GM11168 (cell line): ENCODE measurements at regions not wholly inside any gene's neighbourhood (a gene's known extent, or its start where the extent isn't known, plus 50 kb on each side); places are given as distances from the start of the nearest gene placed in this dataset.

Source experiments
- in situ Hi-C: fragments of 300-500 bp; cut with MboI; formaldehyde crosslinking; loops from one replicate; pipeline ENCODE4 v1.12.0; 2022; ENCODE audit warnings: low sequenced_read_pairs; ENCODE audit not compliant: unreplicated experiment

GRCh38 chr1:59071876-59072582 lies 224.9 kb upstream of the FGGY start:
- in situ Hi-C loops = no loop called here

GRCh38 chr1:59072583-59072947 lies 224.3 kb upstream of the FGGY start:
- in situ Hi-C loops = no loop called here

- in situ Hi-C loops = no loop called here
These were observed 222.3 kb upstream of the FGGY start for GRCh38 chr1:59074598-59074997.

- in situ Hi-C loops = no loop called here
These were observed 221.9 kb upstream of the FGGY start for GRCh38 chr1:59075021-59075420.

GRCh38 chr1:59076612-59077011 lies 220.3 kb upstream of the FGGY start:
- in situ Hi-C loops = no loop called here

GRCh38 chr1:59077466-59078069 lies 219.3 kb upstream of the FGGY start:
- in situ Hi-C loops = no loop called here

- in situ Hi-C loops = no loop called here
These were observed 218.7 kb upstream of the FGGY start for GRCh38 chr1:59078070-59078800.

- in situ Hi-C loops = no loop called here
These were observed 218.0 kb upstream of the FGGY start for GRCh38 chr1:59078866-59079265.

GRCh38 chr1:59079434-59080140 lies 217.3 kb upstream of the FGGY start:
- in situ Hi-C loops = no loop called here

GRCh38 chr1:59081181-59081580 lies 215.7 kb upstream of the FGGY start:
- in situ Hi-C loops = no loop called here

- in situ Hi-C loops = no loop called here
These were observed 215.1 kb upstream of the FGGY start for GRCh38 chr1:59081795-59082194.

GRCh38 chr1:59083946-59084865 lies 212.7 kb upstream of the FGGY start:
- in situ Hi-C loops = no loop called here

GRCh38 chr1:59085101-59085500 lies 211.8 kb upstream of the FGGY start:
- in situ Hi-C loops = no loop called here

- in situ Hi-C loops = no loop called here
These were observed 207.7 kb upstream of the FGGY start for GRCh38 chr1:59089036-59089798.

- in situ Hi-C loops = no loop called here
These were observed 206.9 kb upstream of the FGGY start for GRCh38 chr1:59089922-59090457.

- in situ Hi-C loops = no loop called here
These were observed 204.8 kb upstream of the FGGY start for GRCh38 chr1:59092126-59092525.

- in situ Hi-C loops = no loop called here
These were observed 202.9 kb upstream of the FGGY start for GRCh38 chr1:59094001-59094400.

- in situ Hi-C loops = no loop called here
These were observed 200.4 kb upstream of the FGGY start for GRCh38 chr1:59096501-59096900.

- in situ Hi-C loops = no loop called here
These were observed 198.2 kb upstream of the FGGY start for GRCh38 chr1:59098655-59099054.
